Fibroblast of mammary gland (primary cell): ENCODE measurements at regions not wholly inside any gene's neighbourhood (a gene's known extent, or its start where the extent isn't known, plus 50 kb on each side); places are given as distances from the start of the nearest gene placed in this dataset.

ENCODE experiments used
- DNase-seq: peaks from one replicate; pipeline ENCODE4 v3.0.0-alpha.2; 2010; ENCODE audit warnings: low read depth
- H3K4me3 ChIP-seq: 2 replicates; pipeline ENCODE4 v1.5.1; 2011; ENCODE audit warnings: low read depth, mild to moderate bottlenecking, low read length, moderate library complexity; ENCODE audit not compliant: control insufficient read depth
- TF ChIP-seq, protein P1 (sequence below): conservative IDR thresholded peaks from 2 replicates; pipeline ENCODE4 v1.5.1; 2011; ENCODE audit warnings: low read depth, low read length, inconsistent platforms; ENCODE audit not compliant: control insufficient read depth, insufficient read depth

DNA sequence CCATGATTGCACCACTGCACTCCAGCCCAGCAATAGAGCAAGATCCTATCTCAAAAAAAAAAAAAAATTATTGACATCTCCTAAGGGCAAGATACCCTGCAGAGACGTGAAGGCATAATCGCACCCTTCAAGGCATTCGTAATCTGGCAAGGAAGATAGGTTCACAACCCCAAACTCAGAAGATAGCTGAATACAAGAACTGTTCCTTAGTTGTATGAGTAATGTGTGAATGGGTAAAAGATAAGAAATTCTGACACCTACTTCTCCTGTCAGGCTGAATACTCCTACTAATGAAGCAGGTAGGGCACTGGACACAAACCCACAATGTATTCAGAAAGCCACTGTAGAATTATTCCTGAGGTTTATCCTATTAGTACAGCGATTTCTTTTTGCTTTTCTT, 882.4 kb upstream of the AUTS2 start:
- no peak overlapping the region for H3K4me3 ChIP-seq
- TF ChIP-seq, protein P1, sequence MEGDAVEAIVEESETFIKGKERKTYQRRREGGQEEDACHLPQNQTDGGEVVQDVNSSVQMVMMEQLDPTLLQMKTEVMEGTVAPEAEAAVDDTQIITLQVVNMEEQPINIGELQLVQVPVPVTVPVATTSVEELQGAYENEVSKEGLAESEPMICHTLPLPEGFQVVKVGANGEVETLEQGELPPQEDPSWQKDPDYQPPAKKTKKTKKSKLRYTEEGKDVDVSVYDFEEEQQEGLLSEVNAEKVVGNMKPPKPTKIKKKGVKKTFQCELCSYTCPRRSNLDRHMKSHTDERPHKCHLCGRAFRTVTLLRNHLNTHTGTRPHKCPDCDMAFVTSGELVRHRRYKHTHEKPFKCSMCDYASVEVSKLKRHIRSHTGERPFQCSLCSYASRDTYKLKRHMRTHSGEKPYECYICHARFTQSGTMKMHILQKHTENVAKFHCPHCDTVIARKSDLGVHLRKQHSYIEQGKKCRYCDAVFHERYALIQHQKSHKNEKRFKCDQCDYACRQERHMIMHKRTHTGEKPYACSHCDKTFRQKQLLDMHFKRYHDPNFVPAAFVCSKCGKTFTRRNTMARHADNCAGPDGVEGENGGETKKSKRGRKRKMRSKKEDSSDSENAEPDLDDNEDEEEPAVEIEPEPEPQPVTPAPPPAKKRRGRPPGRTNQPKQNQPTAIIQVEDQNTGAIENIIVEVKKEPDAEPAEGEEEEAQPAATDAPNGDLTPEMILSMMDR: no peak
- DNase-seq: no peak

DNA sequence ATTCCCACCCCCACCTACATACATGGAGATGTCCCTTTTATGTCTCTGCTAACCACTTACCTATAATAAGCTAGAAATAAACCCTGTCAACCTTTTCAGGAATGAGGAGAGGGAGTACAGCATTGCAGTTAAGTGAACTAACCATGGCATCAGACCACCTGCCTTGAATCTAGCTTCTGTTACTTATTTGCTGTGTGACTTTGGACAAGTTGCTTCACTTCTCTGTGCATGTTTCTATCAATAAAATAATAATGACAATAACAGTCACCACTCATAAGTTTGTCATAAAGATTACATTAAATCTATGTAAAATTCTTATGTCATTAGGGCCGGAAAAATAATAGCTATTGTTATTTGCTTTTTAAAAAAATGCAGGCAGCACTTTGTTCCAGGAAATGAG, 881.1 kb upstream of the AUTS2 start:
- TF ChIP-seq, protein P1: no peak
- DNase-seq: no peak
- no peak overlapping the region for H3K4me3 ChIP-seq

- no peak for DNase-seq
- TF ChIP-seq, protein P1: no peak
- no peak overlapping the region for H3K4me3 ChIP-seq
These were observed 880.2 kb upstream of the AUTS2 start for GRCh38 chr7:68718097-68718551.

- DNase-seq: peak; percentile 75
- TF ChIP-seq, protein P1: no peak
- no peak overlapping the region for H3K4me3 ChIP-seq
These were observed 877.6 kb upstream of the AUTS2 start for GRCh38 chr7:68720697-68721096.

DNA sequence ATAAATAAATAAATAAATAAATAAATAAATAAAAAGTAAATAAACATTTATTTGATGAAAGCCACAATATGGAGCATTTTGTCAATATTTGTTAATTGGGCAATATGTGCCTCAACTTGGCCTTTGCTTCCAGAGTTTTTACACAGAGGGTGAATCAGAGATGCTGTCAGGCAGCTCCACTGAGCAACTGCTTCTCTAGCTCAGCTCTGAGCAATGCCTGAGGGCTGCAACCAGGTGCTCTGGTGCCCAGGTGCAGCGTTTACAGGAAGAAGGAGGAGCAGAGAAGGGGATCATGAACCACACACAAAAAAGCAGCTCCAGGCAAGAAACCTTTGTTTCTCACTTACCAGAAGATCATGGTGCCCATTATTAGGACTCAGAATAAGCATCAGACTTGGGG, 876.2 kb upstream of the AUTS2 start:
- no peak for DNase-seq
- no peak overlapping the region for H3K4me3 ChIP-seq
- TF ChIP-seq, protein P1: no peak

DNA sequence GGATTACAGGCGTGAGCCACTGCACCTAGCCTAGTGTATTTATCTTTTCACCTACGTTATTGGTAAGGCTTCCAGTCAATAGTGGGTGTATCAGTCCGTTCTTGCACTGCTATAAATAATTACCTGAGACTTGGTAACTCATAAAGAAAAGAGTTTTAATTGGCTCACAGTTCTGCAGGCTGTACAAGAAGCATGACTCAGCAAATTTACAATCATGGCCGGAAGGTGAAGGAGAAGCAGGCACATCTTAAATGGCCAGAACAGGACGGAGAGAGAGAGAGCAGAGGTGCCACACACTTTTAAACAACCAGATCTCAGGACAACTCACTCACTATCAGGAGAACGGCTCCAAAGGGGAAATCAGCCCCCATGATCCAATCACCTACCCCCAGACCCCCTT, 873.3 kb upstream of the AUTS2 start:
- TF ChIP-seq, protein P1: no peak
- no peak for DNase-seq

More for the DNA sequence above, 873.3 kb upstream of the AUTS2 start:
- H3K4me3 ChIP-seq: no peak overlapping the region
